Trophoblast cell (in vitro differentiated cells and primary cell): ENCODE measurements at regions not wholly inside any gene's neighbourhood (a gene's known extent, or its start where the extent isn't known, plus 50 kb on each side); places are given as distances from the start of the nearest gene placed in this dataset.
"Not testable (repeated sequence)": the region's sequence is repeated elsewhere in the genome, so short reads cannot be mapped to it uniquely, and the experiment has no call there.

Experiments used
- DNase-seq, 2 donors: peaks; one replicate each; pipeline ENCODE4 v3.0.0-alpha.2; 2016
- H2AFZ ChIP-seq: 2 replicates; pipeline ENCODE4 v1.6.1; 2013; ENCODE audit warnings: low read length, moderate library complexity, mild to moderate bottlenecking; ENCODE audit not compliant: insufficient read depth, poor library complexity
- H2AK5ac ChIP-seq: 2 replicates; pipeline ENCODE4 v1.6.1; 2013; ENCODE audit warnings: mild to moderate bottlenecking, low read length
- H2BK120ac ChIP-seq: 2 replicates; pipeline ENCODE4 v1.6.1; 2013; ENCODE audit warnings: low read length, mild to moderate bottlenecking, moderate library complexity; ENCODE audit not compliant: insufficient read depth, poor library complexity
- H2BK12ac ChIP-seq: 2 replicates; pipeline ENCODE4 v1.6.1; 2013; ENCODE audit warnings: mild to moderate bottlenecking, low read length, moderate library complexity
- H2BK5ac ChIP-seq: 2 replicates; pipeline ENCODE4 v1.6.1; 2013; ENCODE audit warnings: low read length, low read depth, moderate library complexity, mild to moderate bottlenecking; ENCODE audit not compliant: poor library complexity
- H3K14ac ChIP-seq: 2 replicates; pipeline ENCODE4 v1.6.1; 2013; ENCODE audit warnings: mild to moderate bottlenecking, low read length
- H3K18ac ChIP-seq: 2 replicates; pipeline ENCODE4 v1.6.1; 2013; ENCODE audit warnings: mild to moderate bottlenecking, low read length
- H3K23ac ChIP-seq: 2 replicates; pipeline ENCODE4 v1.6.1; 2013; ENCODE audit warnings: low read length
- H3K27ac ChIP-seq: 2 replicates; pipeline ENCODE4 v1.5.1; 2013; ENCODE audit warnings: low read depth, mild to moderate bottlenecking, inconsistent platforms, low read length, moderate library complexity
- H3K27me3 ChIP-seq: 2 replicates; pipeline ENCODE4 v1.6.1; 2013; ENCODE audit warnings: inconsistent platforms, mild to moderate bottlenecking, low read length, moderate library complexity; ENCODE audit not compliant: insufficient read depth
- H3K36me3 ChIP-seq, 2 experiments: 1 replicate in 1 of 2; 2 replicates in 1 of 2; pipeline ENCODE4 v1.6.1; 2013; ENCODE audit warnings: low read length in 2 of 2, mild to moderate bottlenecking in 2 of 2, moderate library complexity in 1 of 2; ENCODE audit not compliant: insufficient read depth in 2 of 2, control insufficient read depth in 1 of 2
- H3K4ac ChIP-seq: 2 replicates; pipeline ENCODE4 v1.6.1; 2013; ENCODE audit warnings: low read depth, mild to moderate bottlenecking, low read length, moderate library complexity
- H3K4me1 ChIP-seq, 2 experiments: 1 replicate in 1 of 2; 2 replicates in 1 of 2; pipeline ENCODE4 v1.6.1; 2013; ENCODE audit warnings: low read length in 2 of 2, mild to moderate bottlenecking in 2 of 2, moderate library complexity in 1 of 2; ENCODE audit not compliant: insufficient read depth in 2 of 2, control insufficient read depth in 1 of 2
- H3K4me2 ChIP-seq: 2 replicates; pipeline ENCODE4 v1.6.1; 2013; ENCODE audit warnings: inconsistent platforms, mild to moderate bottlenecking, low read length, moderate library complexity
- H3K4me3 ChIP-seq: 2 replicates; pipeline ENCODE4 v1.5.1; 2013; ENCODE audit warnings: mild to moderate bottlenecking, low read depth, low read length, inconsistent platforms
- H3K79me1 ChIP-seq: one replicate; pipeline ENCODE4 v1.6.1; 2013; ENCODE audit warnings: low read length
- H3K79me2 ChIP-seq: 2 replicates; pipeline ENCODE4 v1.6.1; 2013; ENCODE audit warnings: low read length, mild to moderate bottlenecking; ENCODE audit not compliant: control insufficient read depth, insufficient read depth, poor library complexity
- H3K9ac ChIP-seq: 2 replicates; pipeline ENCODE4 v1.6.1; 2013; ENCODE audit warnings: mild to moderate bottlenecking, low read length
- H3K9me3 ChIP-seq: 2 replicates; pipeline ENCODE4 v1.6.1; 2013; ENCODE audit warnings: low read depth, mild to moderate bottlenecking, control low read depth, inconsistent platforms, low read length; ENCODE audit not compliant: insufficient read depth
- H4K12ac ChIP-seq: 2 replicates; pipeline ENCODE4 v1.6.1; 2013; ENCODE audit warnings: low read depth, mild to moderate bottlenecking, low read length, moderate library complexity
- H4K8ac ChIP-seq: 2 replicates; pipeline ENCODE4 v1.6.1; 2013; ENCODE audit warnings: low read depth, mild to moderate bottlenecking, low read length, moderate library complexity
- H4K91ac ChIP-seq: one replicate; pipeline ENCODE4 v1.6.1; 2013; ENCODE audit warnings: low read depth, mild to moderate bottlenecking, low read length, moderate library complexity
- WGBS: extraction: QIAGEN DNeasy Blood & Tissue Kit; methylation state at CpG from one replicate; pipeline ENCODE4 v1.1.7; 2013; ENCODE audit warnings: missing lambda C conversion rate; ENCODE audit not compliant: insufficient read length, insufficient coverage; ENCODE audit errors: extremely low coverage; 5-methylcytosine and 5-hydroxymethylcytosine counted together

DNA sequence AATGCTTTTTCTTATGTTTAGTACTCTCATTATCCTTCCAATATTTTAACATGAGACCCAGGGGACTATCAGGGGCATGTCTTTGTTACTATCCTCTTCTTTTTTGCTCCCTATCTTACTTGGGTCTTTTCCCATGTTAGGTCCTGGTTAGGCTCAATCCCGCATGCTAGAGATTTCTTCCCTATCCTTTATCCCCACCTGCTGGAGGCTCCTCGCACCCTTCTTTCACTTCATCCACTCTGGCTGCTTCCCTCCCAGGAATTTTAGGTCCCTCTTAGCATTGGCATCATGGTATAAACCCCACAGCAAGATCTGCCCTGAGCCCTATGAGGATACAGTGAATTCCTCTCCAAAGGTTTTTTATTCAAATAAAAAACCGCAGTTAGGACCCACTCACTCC, 567.3 kb downstream of the ANKRD30B start:
- H2BK120ac ChIP-seq, H3K79me2 ChIP-seq, H3K36me3 ChIP-seq, H3K14ac ChIP-seq, H3K9me3 ChIP-seq, H3K4me1 ChIP-seq, H4K8ac ChIP-seq, H4K12ac ChIP-seq, H3K27me3 ChIP-seq, DNase-seq, H2BK5ac ChIP-seq, H3K9ac ChIP-seq, H2BK12ac ChIP-seq, H3K4ac ChIP-seq, H4K91ac ChIP-seq, H2AK5ac ChIP-seq, H3K18ac ChIP-seq, H3K27ac ChIP-seq, H2AFZ ChIP-seq, H3K4me2 ChIP-seq, H3K23ac ChIP-seq, H3K79me1 ChIP-seq, H3K4me3 ChIP-seq: not testable (repeated sequence)
- WGBS = no CpG with 5 or more reads among the region's 3 CpGs

DNA sequence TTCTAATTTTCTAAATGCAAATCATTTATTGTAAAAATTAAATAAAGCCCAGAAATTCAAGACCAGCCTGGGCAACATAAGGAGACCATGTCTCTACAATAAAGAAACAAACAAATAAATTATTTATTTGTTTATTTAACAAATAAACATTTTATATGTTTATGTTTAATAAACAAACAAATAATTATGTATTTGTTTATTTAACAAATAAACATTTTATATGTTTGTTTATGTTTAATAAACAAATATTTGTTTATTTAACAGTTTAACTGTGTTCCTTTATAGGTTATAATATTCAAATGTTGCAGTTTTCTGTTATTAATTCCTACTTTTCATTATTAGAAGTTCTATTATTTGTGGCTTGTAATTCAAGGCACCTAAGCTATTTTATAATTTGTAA, 570.7 kb downstream of the ANKRD30B start:
- not testable (repeated sequence) for H3K79me2 ChIP-seq, H2BK5ac ChIP-seq, H2BK120ac ChIP-seq, H3K18ac ChIP-seq, H4K91ac ChIP-seq, H2BK12ac ChIP-seq, H3K27me3 ChIP-seq, H3K4me2 ChIP-seq, H2AK5ac ChIP-seq, H3K23ac ChIP-seq, DNase-seq, H3K36me3 ChIP-seq, H3K4me1 ChIP-seq, H3K4me3 ChIP-seq, H3K27ac ChIP-seq, H3K4ac ChIP-seq, H3K9me3 ChIP-seq, H3K9ac ChIP-seq, H4K8ac ChIP-seq, H4K12ac ChIP-seq, H2AFZ ChIP-seq, H3K79me1 ChIP-seq, H3K14ac ChIP-seq

DNA sequence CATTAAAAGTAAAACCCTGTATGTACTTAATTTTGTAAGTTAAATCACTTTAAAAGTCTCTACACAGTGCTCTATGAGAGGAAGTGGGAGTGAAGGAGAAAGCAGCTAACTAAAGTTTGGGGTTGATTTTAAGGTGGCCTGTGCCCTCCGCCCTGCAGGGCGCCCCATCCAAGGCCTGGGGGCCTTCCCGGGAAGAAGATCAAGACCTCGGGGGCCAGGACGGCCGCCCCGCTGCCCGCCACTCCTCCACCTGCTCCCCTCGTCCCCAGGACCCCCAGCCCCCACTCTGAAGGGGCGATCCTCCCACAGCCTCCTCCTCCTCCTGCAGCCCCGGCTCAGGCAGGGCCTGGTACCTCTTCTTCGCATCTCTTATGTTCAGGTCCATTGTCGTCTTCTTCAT, 581.7 kb downstream of the ANKRD30B start:
- not testable (repeated sequence) for H3K4me1 ChIP-seq, H2AFZ ChIP-seq, H4K8ac ChIP-seq, H4K91ac ChIP-seq, H3K18ac ChIP-seq, H3K9ac ChIP-seq, H3K4me3 ChIP-seq, H3K36me3 ChIP-seq, H3K23ac ChIP-seq, H3K79me2 ChIP-seq, H3K4me2 ChIP-seq, H2BK120ac ChIP-seq, H2AK5ac ChIP-seq, DNase-seq, H3K4ac ChIP-seq, H4K12ac ChIP-seq, H3K27ac ChIP-seq, H2BK12ac ChIP-seq, H3K9me3 ChIP-seq, H3K14ac ChIP-seq, H3K79me1 ChIP-seq, H3K27me3 ChIP-seq, H2BK5ac ChIP-seq
- no CpG with 5 or more reads among the region's 13 CpGs for WGBS

DNA sequence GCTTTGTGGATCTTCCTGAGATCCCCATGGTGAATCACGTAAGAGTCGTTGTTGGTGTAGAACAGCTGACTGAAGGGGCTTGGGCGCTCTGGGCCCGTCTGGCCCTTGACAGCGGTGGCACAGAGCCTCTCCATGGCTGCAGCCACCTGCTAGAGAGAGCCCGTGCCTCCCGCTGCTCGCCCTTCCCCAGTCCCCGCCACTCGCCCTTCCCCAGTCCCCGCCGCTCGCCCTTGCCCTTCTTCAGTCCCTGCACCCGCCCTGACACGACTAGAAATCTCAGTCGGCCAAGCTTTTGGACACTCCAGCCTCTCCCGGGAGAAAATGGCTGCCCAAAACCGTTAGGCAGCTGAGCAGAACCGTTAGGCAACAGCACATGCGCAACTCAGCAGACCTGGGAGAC, 582.2 kb downstream of the ANKRD30B start:
- H3K4me2 ChIP-seq, H3K4ac ChIP-seq, H2BK12ac ChIP-seq, H3K4me3 ChIP-seq, H3K27ac ChIP-seq, H3K79me1 ChIP-seq, H2BK5ac ChIP-seq, H4K8ac ChIP-seq, H3K27me3 ChIP-seq, H2AK5ac ChIP-seq, H3K9ac ChIP-seq, H2AFZ ChIP-seq, DNase-seq, H2BK120ac ChIP-seq, H3K14ac ChIP-seq, H4K91ac ChIP-seq, H3K18ac ChIP-seq, H3K23ac ChIP-seq, H3K4me1 ChIP-seq, H3K79me2 ChIP-seq, H3K9me3 ChIP-seq, H3K36me3 ChIP-seq, H4K12ac ChIP-seq: not testable (repeated sequence)
- WGBS = no CpG with 5 or more reads among the region's 20 CpGs

DNA sequence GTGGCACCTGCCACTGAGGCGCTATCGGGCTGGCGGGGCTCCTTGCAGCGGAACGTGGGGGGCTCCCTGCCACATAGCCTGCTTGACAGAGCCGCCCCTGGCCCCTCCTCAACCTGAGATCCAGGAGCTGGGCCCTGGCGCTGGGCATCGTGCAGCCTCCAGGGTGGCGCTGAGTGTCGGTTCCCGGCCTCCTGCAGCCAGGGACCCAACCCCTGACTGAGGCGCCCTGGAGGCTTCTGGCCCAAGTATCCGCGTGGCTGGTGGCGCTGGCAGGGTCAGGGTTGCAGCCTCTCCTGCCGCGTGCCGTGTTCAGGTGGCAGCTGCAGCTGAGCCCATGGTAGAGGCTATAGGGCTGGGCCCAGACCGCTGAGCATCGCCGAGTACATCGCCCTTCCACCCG, 582.6 kb downstream of the ANKRD30B start:
- not testable (repeated sequence) for H4K8ac ChIP-seq, H3K4ac ChIP-seq, H3K27me3 ChIP-seq, H3K18ac ChIP-seq, H2BK12ac ChIP-seq, H3K14ac ChIP-seq, H3K27ac ChIP-seq, H3K4me3 ChIP-seq, H2BK5ac ChIP-seq, H2AK5ac ChIP-seq, H2BK120ac ChIP-seq, H2AFZ ChIP-seq, H3K79me2 ChIP-seq, H3K79me1 ChIP-seq, H3K9ac ChIP-seq, DNase-seq, H3K36me3 ChIP-seq, H4K12ac ChIP-seq, H3K4me2 ChIP-seq, H3K9me3 ChIP-seq, H3K23ac ChIP-seq, H3K4me1 ChIP-seq, H4K91ac ChIP-seq
- WGBS = no CpG with 5 or more reads among the region's 23 CpGs
